Fibroblast of villous mesenchyme (primary cell): ENCODE measurements at regions not wholly inside any gene's neighbourhood (a gene's known extent, or its start where the extent isn't known, plus 50 kb on each side); places are given as distances from the start of the nearest gene placed in this dataset. TPM values are rescaled to one million over a fixed set of nuclear protein-coding genes. Genes with fewer than 3 reads are reported as not detected.

ENCODE experiments used
- DNase-seq: peaks from one replicate; pipeline ENCODE4 v3.0.0-alpha.2; 2010; ENCODE audit warnings: low read depth
- H3K4me3 ChIP-seq: 2 replicates; pipeline ENCODE4 v1.5.1; 2011; ENCODE audit warnings: low read depth, mild to moderate bottlenecking, low read length
- CTCF ChIP-seq: IDR thresholded peaks from 2 replicates; pipeline ENCODE4 v1.5.1; 2012; ENCODE audit warnings: low read depth, mild to moderate bottlenecking, low read length; ENCODE audit not compliant: insufficient read depth
- small RNA-seq: library from RNA; depleted of rRNA; stranded (forward); fragments of <200 nt; gene quantifications from one replicate; pipeline ENCODE3, GENCODE V24; 2012

GRCh38 chr14:92254786-92255185 lies 68.2 kb upstream of the SLC24A4 start:
- H3K4me3 ChIP-seq = no peak overlapping the region
- TF ChIP-seq CTCF = no peak
- DNase-seq = peak; percentile 7

GRCh38 chr14:92258934-92259333 lies 64.0 kb upstream of the SLC24A4 start:
- DNase-seq = no peak
- TF ChIP-seq CTCF = no peak
- no peak overlapping the region for H3K4me3 ChIP-seq

GRCh38 chr14:92259613-92260357 lies 63.2 kb upstream of the SLC24A4 start:
- no peak overlapping the region for H3K4me3 ChIP-seq
- no peak for TF ChIP-seq CTCF
- DNase-seq = no peak

GRCh38 chr14:92263681-92264080 lies 59.3 kb upstream of the SLC24A4 start:
- no peak for TF ChIP-seq CTCF
- DNase-seq = no peak
- H3K4me3 ChIP-seq = no peak overlapping the region

GRCh38 chr14:92264195-92264594 lies 58.8 kb upstream of the SLC24A4 start:
- H3K4me3 ChIP-seq = no peak overlapping the region
- no peak for DNase-seq
- no peak for TF ChIP-seq CTCF

GRCh38 chr14:92266216-92266615 lies 56.7 kb upstream of the SLC24A4 start:
- no peak overlapping the region for H3K4me3 ChIP-seq
- DNase-seq = no peak
- TF ChIP-seq CTCF = no peak

Small RNA genes in the stretch of these regions (small RNA-seq; reads per million reads assigned to genes)
- gene RNU6-366P = not detected
